ENCODE measurements at regions not wholly inside any gene's neighbourhood (a gene's known extent, or its start where the extent isn't known, plus 50 kb on each side); places are given as distances from the start of the nearest gene placed in this dataset.
"Not testable (repeated sequence)": the region's sequence is repeated elsewhere in the genome, so short reads cannot be mapped to it uniquely, and the experiment has no call there.

GRCh38 chr20:22687676-22688349, 103.4 kb upstream of the FOXA2 start:
- H3K4me3 ChIP-seq, result no peak overlapping the region
- H3K36me3 ChIP-seq, result no peaks in the 10 kb centered on the region
- H3K27me3 ChIP-seq, result no peaks in the 10 kb centered on the region
- H3K9me3 ChIP-seq, result no peaks in the 10 kb centered on the region
- DNase-seq, result no peak

DNA sequence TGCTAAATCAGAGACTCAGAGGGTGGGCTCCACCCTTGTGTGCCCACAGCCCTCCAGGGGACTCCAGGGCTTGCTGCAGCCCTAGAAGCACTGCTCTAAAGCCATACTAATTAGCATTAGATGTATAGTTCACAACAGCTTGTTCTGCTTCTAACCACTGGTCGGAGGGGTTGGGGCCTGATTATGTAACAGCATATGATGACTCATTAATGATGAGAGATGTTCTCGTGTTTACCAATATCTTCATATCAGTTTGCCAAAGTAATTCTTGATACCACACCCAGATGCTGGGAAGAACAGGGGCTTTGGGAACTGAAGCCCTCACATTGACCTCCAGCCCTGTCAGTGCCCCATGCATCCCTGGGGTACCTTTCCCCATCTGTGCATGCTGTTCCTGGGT, 104.1 kb upstream of the FOXA2 start:
- DNase-seq, result no peak
- no peaks in the 10 kb centered on the region for H3K36me3 ChIP-seq
- H3K27me3 ChIP-seq, result no peaks in the 10 kb centered on the region
- no peak overlapping the region for H3K4me3 ChIP-seq
- no peaks in the 10 kb centered on the region for H3K9me3 ChIP-seq

- Histone ChIP-seq H3K27me3 (no peaks in the 10 kb centered on the region), H3K36me3 (no peaks in the 10 kb centered on the region), H3K9me3 (no peaks in the 10 kb centered on the region), H3K4me3 (no peak overlapping the region)
- no peak for DNase-seq
Measured at GRCh38 chr20:22689266-22689665, 104.9 kb upstream of the FOXA2 start.

DNA sequence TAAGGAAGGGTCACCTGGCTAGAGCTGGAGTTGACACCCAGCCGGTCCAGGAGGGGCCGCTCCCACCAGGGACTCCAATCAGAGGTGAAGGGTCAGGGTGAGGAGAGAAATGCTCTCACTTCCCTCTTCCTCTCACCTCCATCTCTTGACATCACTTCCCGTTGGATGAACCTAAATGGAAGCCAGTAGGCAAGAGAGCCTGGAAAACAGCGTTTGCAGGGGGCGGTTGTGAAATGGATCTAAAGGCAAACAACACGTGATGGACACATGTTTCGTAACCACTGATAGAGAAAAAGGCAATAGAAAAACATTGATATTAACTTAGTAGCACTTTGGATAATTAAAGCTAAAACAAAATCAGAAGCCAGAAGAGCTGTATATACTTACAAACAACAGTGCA, 105.6 kb upstream of the FOXA2 start:
- no peaks in the 10 kb centered on the region for H3K36me3 ChIP-seq
- DNase-seq, result no peak

DNA sequence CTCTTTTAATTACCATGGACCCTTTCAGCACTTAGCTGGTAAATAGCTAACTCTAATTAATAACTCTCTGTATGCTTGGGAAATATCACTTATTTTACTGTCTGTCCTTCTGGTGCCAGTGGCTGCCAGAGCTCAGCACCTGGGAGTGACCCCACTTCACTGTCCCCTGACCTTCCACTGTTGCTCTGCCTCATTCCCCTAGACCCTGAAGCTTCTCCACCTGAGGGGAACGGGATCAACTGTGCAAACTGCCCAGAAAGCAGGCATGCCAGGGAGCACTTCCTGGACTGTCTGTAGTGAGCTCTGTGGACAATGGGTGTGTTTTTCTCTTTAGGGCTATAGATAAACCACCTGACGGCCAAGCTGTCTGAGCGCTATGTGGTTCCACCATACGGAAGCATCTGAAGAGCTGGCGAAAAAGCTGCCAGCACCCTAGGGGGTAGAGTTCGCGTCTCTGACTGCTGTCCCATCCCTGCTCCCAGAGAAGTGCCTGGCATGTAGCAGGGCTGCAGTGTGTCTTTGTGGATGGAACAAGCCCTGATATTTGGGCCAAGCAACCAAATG, 106.3 kb upstream of the FOXA2 start:
- DNase-seq, result no peak
- Histone ChIP-seq H3K9me3 (no peaks in the 10 kb centered on the region), H3K27me3 (no peaks in the 10 kb centered on the region), H3K4me3 (no peak overlapping the region), H3K36me3 (no peaks in the 10 kb centered on the region)

More for the DNA sequence above, 105.6 kb upstream of the FOXA2 start:
- no peaks in the 10 kb centered on the region for H3K9me3 ChIP-seq
- H3K4me3 ChIP-seq, result no peak overlapping the region
- H3K27me3 ChIP-seq, result no peaks in the 10 kb centered on the region

GRCh38 chr20:22691369-22692118, 107.2 kb upstream of the FOXA2 start:
- H3K4me3 ChIP-seq, result no peak overlapping the region

GRCh38 chr20:22692119-22692475, 107.7 kb upstream of the FOXA2 start:
- H3K36me3 ChIP-seq, result no peaks in the 10 kb centered on the region

More at GRCh38 chr20:22691369-22692118, 107.2 kb upstream of the FOXA2 start:
- peak; percentile 53 for DNase-seq
- H3K27me3 ChIP-seq, result no peaks in the 10 kb centered on the region
- no peaks in the 10 kb centered on the region for H3K9me3 ChIP-seq
- H3K36me3 ChIP-seq, result no peaks in the 10 kb centered on the region

DNA sequence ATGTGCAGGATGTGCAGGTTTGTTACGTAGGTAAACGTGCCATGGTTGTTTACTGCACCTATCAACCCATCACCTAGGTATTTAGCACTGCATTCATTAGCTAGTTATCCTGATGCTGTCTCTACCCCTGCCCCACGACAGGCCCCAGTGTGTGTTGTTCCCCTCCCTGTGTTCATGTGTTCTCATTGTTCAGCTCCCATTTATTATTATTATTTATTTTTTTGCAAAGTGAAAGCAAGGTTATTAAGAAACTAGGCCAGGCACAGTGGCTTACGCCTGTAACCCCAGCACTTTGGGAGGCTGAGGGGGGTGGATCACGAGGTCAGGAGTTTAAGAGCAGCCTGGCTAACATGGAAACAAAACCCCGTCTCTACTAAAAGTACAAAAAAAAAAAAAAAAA, 108.2 kb upstream of the FOXA2 start:
- DNase-seq, H3K4me3 ChIP-seq, H3K9me3 ChIP-seq, H3K27me3 ChIP-seq, H3K36me3 ChIP-seq: not testable (repeated sequence)

More at GRCh38 chr20:22692119-22692475, 107.7 kb upstream of the FOXA2 start:
- Histone ChIP-seq H3K4me3 (no peak overlapping the region), H3K9me3 (no peaks in the 10 kb centered on the region), H3K27me3 (no peaks in the 10 kb centered on the region)
- DNase-seq, result no peak

DNA sequence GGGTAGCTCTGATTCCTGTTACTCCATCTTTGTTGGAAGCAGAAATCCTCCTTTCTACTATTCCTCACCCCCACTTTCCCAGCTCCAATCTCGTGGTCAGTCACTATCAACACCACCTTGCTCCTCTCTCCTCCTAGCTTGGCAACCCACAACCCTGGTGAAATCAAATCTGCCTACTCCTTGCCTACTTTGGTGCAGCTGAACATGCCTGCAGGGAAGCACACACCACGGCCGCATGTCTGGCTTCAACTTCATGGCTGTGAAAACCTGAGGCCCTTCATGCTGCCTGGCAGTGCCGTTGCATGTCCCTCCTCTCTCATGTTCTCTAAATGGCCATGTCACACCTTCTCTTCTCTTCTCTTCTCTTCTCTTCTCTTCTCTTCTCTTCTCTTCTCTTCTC, 112.4 kb upstream of the FOXA2 start:
- Histone ChIP-seq H3K27me3 (no peaks in the 10 kb centered on the region), H3K9me3 (no peaks in the 10 kb centered on the region), H3K36me3 (no peaks in the 10 kb centered on the region), H3K4me3 (no peak overlapping the region)
- no peak for DNase-seq

DNA sequence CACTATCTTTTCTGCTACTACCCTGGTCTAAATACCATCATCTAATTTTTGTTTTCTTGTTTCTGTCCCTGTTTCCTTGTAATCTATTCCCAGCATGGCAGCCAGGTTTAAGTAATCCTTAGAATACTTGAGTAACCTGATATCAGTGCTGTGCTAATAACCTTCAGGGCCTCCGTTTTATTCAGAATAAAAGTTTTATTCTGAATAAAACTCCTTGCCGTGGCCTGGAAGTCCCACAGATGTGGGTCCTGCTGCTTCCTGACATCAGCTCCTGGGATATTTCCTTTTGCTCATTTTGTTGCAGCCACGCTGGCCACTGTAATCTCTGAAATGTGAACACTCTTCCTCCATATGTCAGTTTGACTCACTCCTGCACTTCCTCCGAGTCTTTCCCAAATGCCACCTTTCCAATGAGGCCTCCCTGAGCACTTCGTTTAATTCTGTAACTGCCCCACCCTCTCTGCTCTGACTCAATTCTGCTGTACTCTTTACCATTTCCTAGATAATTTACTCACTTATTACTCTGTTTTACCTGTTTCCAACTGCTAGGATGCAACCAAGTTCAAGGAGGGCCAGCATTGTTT, 114.0 kb upstream of the FOXA2 start:
- no peak overlapping the region for H3K4me3 ChIP-seq
- no peaks in the 10 kb centered on the region for H3K36me3 ChIP-seq
- H3K9me3 ChIP-seq, result no peaks in the 10 kb centered on the region
- H3K27me3 ChIP-seq, result no peaks in the 10 kb centered on the region
- no peak for DNase-seq

DNA sequence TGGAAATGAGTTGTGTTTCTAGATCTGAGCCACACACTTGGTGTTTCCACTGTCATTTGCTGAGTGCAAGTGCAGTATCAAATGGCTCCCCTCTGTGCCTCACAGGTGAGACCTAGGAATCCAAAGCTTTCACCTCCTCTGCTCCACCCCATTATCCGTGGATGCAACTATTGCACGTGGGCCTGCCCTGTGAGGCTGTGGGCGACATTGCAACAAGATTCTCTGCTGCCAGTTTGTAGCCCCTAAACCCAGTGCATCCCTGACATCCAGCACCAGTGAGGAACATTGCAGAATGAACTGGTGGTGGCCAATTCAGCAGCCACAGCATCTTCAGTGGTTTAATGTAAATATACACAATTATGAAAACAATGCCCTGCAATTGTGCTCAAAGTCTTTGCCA, 115.0 kb upstream of the FOXA2 start:
- Histone ChIP-seq H3K36me3 (no peaks in the 10 kb centered on the region), H3K27me3 (no peaks in the 10 kb centered on the region), H3K4me3 (no peak overlapping the region), H3K9me3 (no peaks in the 10 kb centered on the region)
- DNase-seq, result no peak

GRCh38 chr20:22700367-22700766, 116.0 kb upstream of the FOXA2 start:
- peak; percentile 54 for DNase-seq
- Histone ChIP-seq H3K9me3 (no peaks in the 10 kb centered on the region), H3K27me3 (no peaks in the 10 kb centered on the region), H3K36me3 (no peaks in the 10 kb centered on the region), H3K4me3 (no peak overlapping the region)

DNA sequence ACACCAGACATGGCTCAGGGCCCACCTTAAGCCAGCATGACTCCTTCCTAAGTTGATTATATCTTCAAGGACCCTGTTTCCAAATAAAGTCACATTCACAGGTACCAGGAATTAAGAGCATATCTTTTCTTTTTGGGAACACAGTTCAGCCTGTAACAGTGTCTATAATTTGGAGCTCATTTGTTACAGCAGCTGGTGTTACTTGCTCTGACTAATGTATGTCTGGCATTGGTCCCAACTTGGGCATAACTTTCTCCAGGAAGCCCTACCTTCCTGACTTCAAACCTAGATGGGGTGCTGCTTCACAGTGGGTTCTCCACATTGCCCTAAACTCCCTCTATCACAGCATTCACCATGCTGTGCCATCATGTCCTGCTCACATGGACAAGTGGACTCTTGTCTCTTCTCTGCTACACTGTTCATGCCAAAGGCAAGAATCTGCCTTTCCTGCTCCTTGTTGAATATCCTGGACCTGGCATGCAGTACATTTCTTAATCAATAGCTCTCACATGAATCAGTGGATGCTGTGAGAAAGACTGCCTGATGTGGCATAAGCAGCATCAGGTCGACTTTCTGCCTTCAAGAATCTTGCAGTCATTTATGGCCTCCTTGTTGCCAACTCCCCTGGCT, 117.4 kb upstream of the FOXA2 start:
- Histone ChIP-seq H3K36me3 (no peaks in the 10 kb centered on the region), H3K9me3 (no peaks in the 10 kb centered on the region), H3K27me3 (no peaks in the 10 kb centered on the region), H3K4me3 (no peak overlapping the region)
- no peak for DNase-seq

GRCh38 chr20:22703843-22704242, 119.5 kb upstream of the FOXA2 start:
- no peaks in the 10 kb centered on the region for H3K27me3 ChIP-seq
- no peak overlapping the region for H3K4me3 ChIP-seq
- no peaks in the 10 kb centered on the region for H3K9me3 ChIP-seq
- no peaks in the 10 kb centered on the region for H3K36me3 ChIP-seq
- DNase-seq, result no peak

GRCh38 chr20:22711971-22712755, 127.8 kb upstream of the FOXA2 start:
- Histone ChIP-seq H3K27me3 (no peaks in the 10 kb centered on the region), H3K9me3 (no peaks in the 10 kb centered on the region)
- no peak for DNase-seq

GRCh38 chr20:22716821-22717351, 132.5 kb upstream of the FOXA2 start:
- H3K4me3 ChIP-seq, result no peak overlapping the region
- H3K9me3 ChIP-seq, result no peaks in the 10 kb centered on the region
- no peaks in the 10 kb centered on the region for H3K36me3 ChIP-seq
- DNase-seq, result no peak
- no peaks in the 10 kb centered on the region for H3K27me3 ChIP-seq

More at GRCh38 chr20:22711971-22712755, 127.8 kb upstream of the FOXA2 start:
- H3K4me3 ChIP-seq, result no peak overlapping the region
- H3K36me3 ChIP-seq, result no peaks in the 10 kb centered on the region
